ENCODE measurements at regions not wholly inside any gene's neighbourhood (a gene's known extent, or its start where the extent isn't known, plus 50 kb on each side); places are given as distances from the start of the nearest gene placed in this dataset.
A peak's percentile ranks its signal among the peaks of the same experiment; 100 is the strongest.
"Not testable (repeated sequence)": the region's sequence is repeated elsewhere in the genome, so short reads cannot be mapped to it uniquely, and the experiment has no call there.

GRCh38 chr2:19098467-19099160, 259.8 kb downstream of the OSR1 start:
- dilution Hi-C loops (cut with HindIII; ENCODE audit: low sequenced_read_pairs, unreplicated experiment) = no loop called here
- Histone ChIP-seq H3K4me3 (ENCODE audit: insufficient read depth, low read depth, low read length) (no peak overlapping the region), H3K9me3 (ENCODE audit: control insufficient read depth, insufficient read depth, low read length) (no peaks in the 10 kb centered on the region), H2AK5ac (ENCODE audit: low read depth, low read length) (no peak overlapping the region), H3K18ac (ENCODE audit: low read depth, low read length) (no peak overlapping the region), H4K20me1 (ENCODE audit: insufficient read depth, low read length) (no peaks in the 10 kb centered on the region), H2BK5ac (ENCODE audit: low read depth, low read length, poor library complexity, severe bottlenecking) (no peak overlapping the region), H3K79me1 (ENCODE audit: low read depth in 1 of 2, low read length in 2 of 2) (no peaks in the 10 kb centered on the region), H2AFZ (replicated peaks; ENCODE audit: low read length, poor library complexity) (no peak overlapping the region), H3K56ac (ENCODE audit: extremely low read depth, insufficient read depth, low read length) (no peak overlapping the region), H3K9me1 (ENCODE audit: insufficient read depth, low read length) (no peaks in the 10 kb centered on the region), H3K9ac (ENCODE audit: low read depth, low read length) (no peak overlapping the region), H2BK20ac (ENCODE audit: low read depth, low read length) (no peak overlapping the region), H4K91ac (ENCODE audit: insufficient read depth, low read depth, low read length) (no peak overlapping the region), H3K27ac (ENCODE audit: insufficient read depth, low read length) (no peak overlapping the region), H4K8ac (ENCODE audit: low read depth in 2 of 2, low read length in 2 of 2) (no peak overlapping the region), H3K36me3 (ENCODE audit: control insufficient read depth, insufficient read depth, low read length) (no peaks in the 10 kb centered on the region), H3K4ac (ENCODE audit: low read depth, low read length) (no peak overlapping the region), H3K4me1 (ENCODE audit: control insufficient read depth, insufficient read depth, low read length) (no peaks in the 10 kb centered on the region), H3K14ac (replicated peaks; ENCODE audit: low read depth, low read length) (no peak overlapping the region; the same call in 1 of the 2 replicates), H2BK15ac (ENCODE audit: low read depth, low read length) (0 out of 3 replicates have a peak overlapping the region, but pooled peaks have one; percentile 1), H4K5ac (ENCODE audit: low read depth, low read length) (no peak overlapping the region), H3K27me3 (ENCODE audit: control insufficient read depth, insufficient read depth, low read length) (no peaks in the 10 kb centered on the region), H3K4me2 (ENCODE audit: low read depth, low read length) (no peak overlapping the region), H2AK9ac (replicated peaks; ENCODE audit: low read depth, low read length, poor library complexity) (no peak overlapping the region), H3K23ac (ENCODE audit: low read depth, low read length) (no peak overlapping the region), H2BK120ac (ENCODE audit: low read depth, low read length) (0 out of 2 replicates have a peak overlapping the region, but pooled peaks have one; percentile 5)
- ChIA-PET CTCF (no interaction called here), POLR2A (ENCODE audit: unreplicated experiment) (no interaction called here)
- in situ Hi-C loops (cut with MboI; ENCODE audit: low sequenced_read_pairs) = no loop called here
- intact Hi-C loops (cut with micrococcal nuclease) = no loop called here
- DNase-seq (no peak), ATAC-seq (ENCODE audit: low read depth) (no peak)
- BruUV-seq (replicated peaks) = no TSS peak
- no peak for TF ChIP-seq NFE2L2 (IDR thresholded peaks at IDR 0.05; ENCODE audit: low read depth, low read length)
- WGBS, 2 experiments (ENCODE audit: extremely low coverage in 2 of 2, insufficient read length in 1 of 2) = no CpG with 5 or more reads among the region's 2 CpGs

- H3K9ac ChIP-seq (ENCODE audit: low read depth, low read length); H2BK5ac ChIP-seq (ENCODE audit: low read depth, low read length, poor library complexity, severe bottlenecking); H3K9me1 ChIP-seq (ENCODE audit: insufficient read depth, low read length); H3K4me3 ChIP-seq (ENCODE audit: insufficient read depth, low read depth, low read length); H2AK5ac ChIP-seq (ENCODE audit: low read depth, low read length); H3K4me1 ChIP-seq (ENCODE audit: control insufficient read depth, insufficient read depth, low read length); H3K18ac ChIP-seq (ENCODE audit: low read depth, low read length); H3K36me3 ChIP-seq (ENCODE audit: control insufficient read depth, insufficient read depth, low read length); H3K56ac ChIP-seq (ENCODE audit: extremely low read depth, insufficient read depth, low read length); H2AK9ac ChIP-seq (replicated peaks; ENCODE audit: low read depth, low read length, poor library complexity); H3K9me3 ChIP-seq (ENCODE audit: control insufficient read depth, insufficient read depth, low read length); H3K14ac ChIP-seq (replicated peaks; ENCODE audit: low read depth, low read length); H4K5ac ChIP-seq (ENCODE audit: low read depth, low read length); DNase-seq; BruUV-seq (replicated peaks); POLR2A ChIA-PET (ENCODE audit: unreplicated experiment); H4K91ac ChIP-seq (ENCODE audit: insufficient read depth, low read depth, low read length); H3K27me3 ChIP-seq (ENCODE audit: control insufficient read depth, insufficient read depth, low read length); H2BK20ac ChIP-seq (ENCODE audit: low read depth, low read length); in situ Hi-C loops (cut with MboI; ENCODE audit: low sequenced_read_pairs); CTCF ChIA-PET; ATAC-seq (ENCODE audit: low read depth); H4K20me1 ChIP-seq (ENCODE audit: insufficient read depth, low read length); H3K79me1 ChIP-seq (ENCODE audit: low read depth in 1 of 2, low read length in 2 of 2); H2BK120ac ChIP-seq (ENCODE audit: low read depth, low read length); H4K8ac ChIP-seq (ENCODE audit: low read depth in 2 of 2, low read length in 2 of 2); H2BK15ac ChIP-seq (ENCODE audit: low read depth, low read length); H3K4ac ChIP-seq (ENCODE audit: low read depth, low read length); dilution Hi-C loops (cut with HindIII; ENCODE audit: low sequenced_read_pairs, unreplicated experiment); H3K27ac ChIP-seq (ENCODE audit: insufficient read depth, low read length); H3K4me2 ChIP-seq (ENCODE audit: low read depth, low read length); H3K23ac ChIP-seq (ENCODE audit: low read depth, low read length); H2AFZ ChIP-seq (replicated peaks; ENCODE audit: low read length, poor library complexity); intact Hi-C loops (cut with micrococcal nuclease): not testable (repeated sequence)
- WGBS, 2 experiments (ENCODE audit: extremely low coverage in 2 of 2, insufficient read length in 1 of 2) = no CpG with 5 or more reads among the region's 5 CpGs
Observed at GRCh38 chr2:19089476-19089875, 268.9 kb downstream of the OSR1 start.

Data from IMR-90 (cell line).